ENCODE measurements at regions not wholly inside any gene's neighbourhood (a gene's known extent, or its start where the extent isn't known, plus 50 kb on each side); places are given as distances from the start of the nearest gene placed in this dataset.
"Not testable (repeated sequence)": the region's sequence is repeated elsewhere in the genome, so short reads cannot be mapped to it uniquely, and the experiment has no call there.

GRCh38 chr4:16450724-16451123 lies 224.5 kb upstream of the TAPT1 start:
- no peak for FAIRE-seq
- no peak for DNase-seq (ENCODE audit: low spot score)

GRCh38 chr4:16450031-16450430 lies 223.8 kb upstream of the TAPT1 start:
- FAIRE-seq (no peak), DNase-seq (ENCODE audit: low spot score) (no peak)

- FAIRE-seq: no peak
- no peak for DNase-seq (ENCODE audit: low spot score)
Measured at GRCh38 chr4:16449406-16449805, 223.1 kb upstream of the TAPT1 start.

GRCh38 chr4:16448241-16448840 lies 222.1 kb upstream of the TAPT1 start:
- no peak for FAIRE-seq
- DNase-seq (ENCODE audit: low spot score): no peak

GRCh38 chr4:16443504-16444088 lies 217.3 kb upstream of the TAPT1 start:
- FAIRE-seq: no peak
- DNase-seq (ENCODE audit: low spot score): no peak

GRCh38 chr4:16442296-16442695 lies 216.0 kb upstream of the TAPT1 start:
- no peak for FAIRE-seq
- peak; percentile 16 for DNase-seq (ENCODE audit: low spot score)

GRCh38 chr4:16439768-16440167 lies 213.5 kb upstream of the TAPT1 start:
- FAIRE-seq: no peak

GRCh38 chr4:16438986-16439385 lies 212.7 kb upstream of the TAPT1 start:
- DNase-seq (ENCODE audit: low spot score) (no peak), FAIRE-seq (no peak)

More at GRCh38 chr4:16439768-16440167, 213.5 kb upstream of the TAPT1 start:
- no peak for DNase-seq (ENCODE audit: low spot score)

- DNase-seq (ENCODE audit: low spot score) (no peak), FAIRE-seq (no peak)
Measured at GRCh38 chr4:16437836-16438235, 211.6 kb upstream of the TAPT1 start.

- no peak for DNase-seq (ENCODE audit: low spot score)
- no peak for FAIRE-seq
Measured at GRCh38 chr4:16431866-16432265, 205.6 kb upstream of the TAPT1 start.

- DNase-seq (ENCODE audit: low spot score): peak; percentile 37
- no peak for FAIRE-seq
Measured at GRCh38 chr4:16418814-16419213, 192.5 kb upstream of the TAPT1 start.

- no peak for DNase-seq (ENCODE audit: low spot score)
- FAIRE-seq: no peak
Measured at GRCh38 chr4:16417198-16417597, 190.9 kb upstream of the TAPT1 start.

GRCh38 chr4:16416601-16417000 lies 190.3 kb upstream of the TAPT1 start:
- DNase-seq (ENCODE audit: low spot score) (no peak), FAIRE-seq (no peak)

- FAIRE-seq (no peak), DNase-seq (ENCODE audit: low spot score) (no peak)
Measured at GRCh38 chr4:16415751-16416150, 189.5 kb upstream of the TAPT1 start.

- no peak for DNase-seq (ENCODE audit: low spot score)
- FAIRE-seq: no peak
Measured at GRCh38 chr4:16413814-16414555, 187.7 kb upstream of the TAPT1 start.

GRCh38 chr4:16411501-16412085 lies 185.3 kb upstream of the TAPT1 start:
- DNase-seq (ENCODE audit: low spot score) (no peak), FAIRE-seq (no peak)

- FAIRE-seq; DNase-seq (ENCODE audit: low spot score): not testable (repeated sequence)
Measured at GRCh38 chr4:16393216-16393615, 166.9 kb upstream of the TAPT1 start.

- FAIRE-seq: no peak
- DNase-seq (ENCODE audit: low spot score): no peak
Measured at GRCh38 chr4:16391196-16391595, 164.9 kb upstream of the TAPT1 start.

- DNase-seq (ENCODE audit: low spot score): no peak
- FAIRE-seq: no peak
Measured at GRCh38 chr4:16387448-16387847, 161.2 kb upstream of the TAPT1 start.

- FAIRE-seq (no peak), DNase-seq (ENCODE audit: low spot score) (no peak)
Measured at GRCh38 chr4:16386711-16387320, 160.5 kb upstream of the TAPT1 start.

- no peak for DNase-seq (ENCODE audit: low spot score)
- no peak for FAIRE-seq
Measured at GRCh38 chr4:16384576-16384975, 158.3 kb upstream of the TAPT1 start.

GRCh38 chr4:16382571-16382970 lies 156.3 kb upstream of the TAPT1 start:
- FAIRE-seq (no peak), DNase-seq (ENCODE audit: low spot score) (no peak)
